COLO829 (cell line): ENCODE measurements at regions not wholly inside any gene's neighbourhood (a gene's known extent, or its start where the extent isn't known, plus 50 kb on each side); places are given as distances from the start of the nearest gene placed in this dataset.
A peak's percentile ranks its signal among the peaks of the same experiment; 100 is the strongest.

Source experiments
- DNase-seq: peaks from one replicate; pipeline ENCODE4 v3.0.0; 2012; ENCODE audit warnings: low spot score

GRCh38 chr14:40487824-40488223, 1055.6 kb upstream of the FBXO33 start:
- DNase-seq, result no peak

GRCh38 chr14:40485688-40486087, 1053.5 kb upstream of the FBXO33 start:
- no peak for DNase-seq

- no peak for DNase-seq
Measured at GRCh38 chr14:40476005-40476404, 1043.8 kb upstream of the FBXO33 start.

- no peak for DNase-seq
Measured at GRCh38 chr14:40467969-40468368, 1035.7 kb upstream of the FBXO33 start.

GRCh38 chr14:40464531-40464930, 1032.3 kb upstream of the FBXO33 start:
- no peak for DNase-seq

- no peak for DNase-seq
Measured at GRCh38 chr14:40463886-40464285, 1031.7 kb upstream of the FBXO33 start.

GRCh38 chr14:40452674-40453073, 1020.4 kb upstream of the FBXO33 start:
- no peak for DNase-seq

- no peak for DNase-seq
Measured at GRCh38 chr14:40447017-40447416, 1014.8 kb upstream of the FBXO33 start.

- DNase-seq, result no peak
Measured at GRCh38 chr14:40445020-40445419, 1012.8 kb upstream of the FBXO33 start.

- no peak for DNase-seq
Measured at GRCh38 chr14:40436551-40436950, 1004.3 kb upstream of the FBXO33 start.

- peak; percentile 40 for DNase-seq
Measured at GRCh38 chr14:40417777-40418401, 985.7 kb upstream of the FBXO33 start.

- no peak for DNase-seq
Measured at GRCh38 chr14:40416565-40416964, 984.3 kb upstream of the FBXO33 start.

GRCh38 chr14:40414386-40414785, 982.2 kb upstream of the FBXO33 start:
- no peak for DNase-seq

- no peak for DNase-seq
Measured at GRCh38 chr14:40413136-40413535, 980.9 kb upstream of the FBXO33 start.

GRCh38 chr14:40410708-40411107, 978.5 kb upstream of the FBXO33 start:
- DNase-seq, result no peak

- DNase-seq, result no peak
Measured at GRCh38 chr14:40402957-40403356, 970.7 kb upstream of the FBXO33 start.

GRCh38 chr14:40398981-40399380, 966.7 kb upstream of the FBXO33 start:
- DNase-seq, result no peak

- no peak for DNase-seq
Measured at GRCh38 chr14:40394634-40395340, 962.6 kb upstream of the FBXO33 start.

- DNase-seq, result no peak
Measured at GRCh38 chr14:40393143-40393542, 960.9 kb upstream of the FBXO33 start.

- DNase-seq, result no peak
Measured at GRCh38 chr14:40386433-40386832, 954.2 kb upstream of the FBXO33 start.

- no peak for DNase-seq
Measured at GRCh38 chr14:40374221-40374620, 942.0 kb upstream of the FBXO33 start.

- no peak for DNase-seq
Measured at GRCh38 chr14:40371011-40371410, 938.8 kb upstream of the FBXO33 start.

GRCh38 chr14:40368314-40368713, 936.1 kb upstream of the FBXO33 start:
- DNase-seq, result no peak

- no peak for DNase-seq
Measured at GRCh38 chr14:40367717-40368116, 935.5 kb upstream of the FBXO33 start.
